Endothelial cell of umbilical vein (primary cell): ENCODE measurements at regions not wholly inside any gene's neighbourhood (a gene's known extent, or its start where the extent isn't known, plus 50 kb on each side); places are given as distances from the start of the nearest gene placed in this dataset.

Source experiments
- BruUV-seq: library from RNA; stranded (reverse); fragments of 400-500 nt; replicated peaks from 2 replicates; lab custom pipeline; 2021; lab: Mats Ljungman, UMichigan
- CTCF ChIA-PET: fragments of 300-600, 350-600 bp; sonication (Branson Sonifier 250); formaldehyde crosslinking; loops from one replicate; lab custom pipeline; 2021; ENCODE audit warnings: antibody characterized with exemption, inconsistent platforms; lab: Charles Lee
- POLR2A ChIA-PET: fragments of 300-600, 350-600 bp; sonication (Branson Sonifier 250); formaldehyde crosslinking; loops from one replicate; lab custom pipeline; 2021; ENCODE audit warnings: antibody characterized with exemption, inconsistent platforms; lab: Charles Lee
- DNase-seq: peaks from one replicate; pipeline ENCODE4 v3.0.0-alpha.2; 2011; ENCODE audit warnings: low read depth, low spot score
- FAIRE-seq: peaks from 2 replicates; lab custom pipeline; 2011; peaks lifted over from hg19 to GRCh38; lab: Jason Lieb, UNC
- H2AFZ ChIP-seq: 2 replicates; pipeline ENCODE4 v1.6.0; 2012; ENCODE audit warnings: low read depth, low read length, control low read depth, inconsistent platforms
- H3K27ac ChIP-seq: 2 replicates; pipeline ENCODE4 v1.5.1; 2011; ENCODE audit warnings: low read depth, mild to moderate bottlenecking, control low read depth, low read length, moderate library complexity; ENCODE audit not compliant: insufficient read depth
- H3K27me3 ChIP-seq, 2 experiments: 2 replicates each; pipeline versions ENCODE4 v1.6.0 to v1.6.1; 2011; ENCODE audit warnings: low read length in 2 of 2, mixed read lengths in 1 of 2; ENCODE audit not compliant: control insufficient read depth in 2 of 2, insufficient read depth in 2 of 2
- H3K36me3 ChIP-seq, 2 experiments: 2 replicates in 1 of 2; 3 replicates in 1 of 2; pipeline ENCODE4 v1.5.1; 2011; ENCODE audit warnings: low read length in 2 of 2, mild to moderate bottlenecking in 1 of 2, moderate library complexity in 1 of 2; ENCODE audit not compliant: control insufficient read depth in 2 of 2, insufficient read depth in 2 of 2; ENCODE audit errors: extremely low read depth in 1 of 2
- H3K4me1 ChIP-seq: 3 replicates; pipeline ENCODE4 v1.5.1; 2011; ENCODE audit warnings: mild to moderate bottlenecking, low read length; ENCODE audit not compliant: control insufficient read depth, insufficient read depth; ENCODE audit errors: extremely low read depth
- H3K4me2 ChIP-seq: 2 replicates; pipeline ENCODE4 v1.6.1; 2011; ENCODE audit warnings: low read length, control low read depth, mixed read lengths; ENCODE audit not compliant: insufficient read depth
- H3K4me3 ChIP-seq, 3 experiments: fragments of 200-600 bp in 1 of 3; sonication (generic), shearing (Covaris generic) in 1 of 3; replicated peaks in 1 of 3; 2 replicates each; pipeline ENCODE4 v1.5.1; 2011 to 2016; ENCODE audit warnings: control low read depth in 3 of 3, low read length in 3 of 3, mild to moderate bottlenecking in 2 of 3, inconsistent platforms in 1 of 3, low read depth in 1 of 3, moderate library complexity in 1 of 3; ENCODE audit not compliant: insufficient read depth in 1 of 3
- H3K79me2 ChIP-seq: 2 replicates; pipeline ENCODE4 v1.6.0; 2012; ENCODE audit warnings: low read length, inconsistent platforms; ENCODE audit not compliant: control insufficient read depth, insufficient read depth
- H3K9ac ChIP-seq: replicated peaks from 2 replicates; pipeline ENCODE3; 2011; ENCODE audit warnings: low read length, control low read depth; ENCODE audit not compliant: insufficient read depth; ENCODE audit errors: extremely low read depth
- H3K9me1 ChIP-seq: replicated peaks from 3 replicates; pipeline ENCODE4 v1.6.0; 2011; ENCODE audit warnings: mild to moderate bottlenecking, low read length; ENCODE audit not compliant: control insufficient read depth, insufficient read depth; ENCODE audit errors: extremely low read depth
- H3K9me3 ChIP-seq: replicated peaks from 2 replicates; pipeline ENCODE4 v1.5.1; 2012; ENCODE audit warnings: low read length, inconsistent platforms; ENCODE audit not compliant: control insufficient read depth, insufficient read depth
- H4K20me1 ChIP-seq: replicated peaks from 2 replicates; pipeline ENCODE3; 2011; ENCODE audit warnings: mild to moderate bottlenecking, low read length; ENCODE audit not compliant: control insufficient read depth, insufficient read depth; ENCODE audit errors: extremely low read depth
- EZH2 ChIP-seq: IDR thresholded peaks from 2 replicates; pipeline ENCODE4 v1.6.1; 2012; ENCODE audit warnings: borderline replicate concordance, low read depth, mild to moderate bottlenecking, moderate library complexity, low read length, inconsistent platforms; ENCODE audit not compliant: severe bottlenecking
- FOS ChIP-seq: IDR thresholded peaks from 2 replicates; pipeline ENCODE4 v1.6.1; 2011; ENCODE audit warnings: mild to moderate bottlenecking, low read length, moderate library complexity, borderline replicate concordance; ENCODE audit not compliant: insufficient read depth
- GATA2 ChIP-seq: IDR thresholded peaks from 2 replicates; pipeline ENCODE4 v1.7.0; 2011; ENCODE audit warnings: low read depth, mild to moderate bottlenecking, moderate library complexity, mixed read lengths, low read length; ENCODE audit not compliant: insufficient read length, insufficient read depth
- JUN ChIP-seq: IDR thresholded peaks from 2 replicates; pipeline ENCODE4 v1.6.1; 2011; ENCODE audit warnings: borderline replicate concordance, low read depth; ENCODE audit not compliant: insufficient read length, insufficient read depth
- MAX ChIP-seq: IDR thresholded peaks from 2 replicates; pipeline ENCODE4 v1.6.1; 2011; ENCODE audit not compliant: insufficient read depth, insufficient read length
- MYC ChIP-seq: IDR thresholded peaks from one replicate; pipeline ENCODE4 v1.6.1; 2011; ENCODE audit warnings: mild to moderate bottlenecking, low read depth, low read length
- POLR2A ChIP-seq: IDR thresholded peaks from 2 replicates; pipeline ENCODE4 v1.6.1; 2012; ENCODE audit warnings: low read depth, mild to moderate bottlenecking, control low read depth, low read length
- POLR2AphosphoS5 ChIP-seq: IDR thresholded peaks from 2 replicates; pipeline ENCODE4 v1.6.1; 2012; ENCODE audit warnings: low read depth, mild to moderate bottlenecking, control low read depth, low read length, moderate library complexity; ENCODE audit not compliant: insufficient read depth
- dilution Hi-C: fragments of 300-500 bp; cut with MboI; formaldehyde crosslinking; loops from one replicate; pipeline ENCODE4 v1.15.0; 2019; ENCODE audit warnings: low sequenced_read_pairs; ENCODE audit not compliant: extremely low pct_ligation_motif_present
- intact Hi-C: fragments of 100-400 bp; cut with micrococcal nuclease; formaldehyde crosslinking; loops from one replicate; pipeline ENCODE4 v1.10.0; 2022
- TF ChIP-seq, protein P1 (sequence below), 2 donors: IDR thresholded peaks; 1 replicate in 1 of 2; 2 replicates in 1 of 2; pipeline ENCODE4 v1.5.1; 2011; ENCODE audit warnings: low read length in 2 of 2, mild to moderate bottlenecking in 2 of 2, moderate library complexity in 2 of 2, control low read depth in 1 of 2, inconsistent platforms in 1 of 2, low read depth in 1 of 2; ENCODE audit not compliant: insufficient read depth in 1 of 2; ENCODE audit errors: extremely low read depth in 1 of 2

- Histone ChIP-seq H3K27me3 (no peaks in the 10 kb centered on the region), H3K9ac (no peak overlapping the region), H3K4me3 (no peak overlapping the region), H3K9me1 (no peaks in the 10 kb centered on the region), H3K27ac (no peak overlapping the region), H3K79me2 (no peaks in the 10 kb centered on the region), H3K4me1 (no peaks in the 10 kb centered on the region), H3K36me3 (no peaks in the 10 kb centered on the region), H3K4me2 (no peak overlapping the region), H3K9me3 (no peaks in the 10 kb centered on the region), H4K20me1 (no peaks in the 10 kb centered on the region), H2AFZ (no peak overlapping the region)
- no TSS peak for BruUV-seq
- POLR2A ChIA-PET = no interaction called here
- CTCF ChIA-PET = no interaction called here
- intact Hi-C loops (no loop called here), dilution Hi-C loops (no loop called here)
- DNase-seq (no peak), FAIRE-seq (no peak)
- TF ChIP-seq FOS (no peak), EZH2 (no peak), MAX (no peak), MYC (no peak), GATA2 (no peak), POLR2AphosphoS5 (no peak), POLR2A (no peak), JUN (no peak)
- TF ChIP-seq, protein P1, sequence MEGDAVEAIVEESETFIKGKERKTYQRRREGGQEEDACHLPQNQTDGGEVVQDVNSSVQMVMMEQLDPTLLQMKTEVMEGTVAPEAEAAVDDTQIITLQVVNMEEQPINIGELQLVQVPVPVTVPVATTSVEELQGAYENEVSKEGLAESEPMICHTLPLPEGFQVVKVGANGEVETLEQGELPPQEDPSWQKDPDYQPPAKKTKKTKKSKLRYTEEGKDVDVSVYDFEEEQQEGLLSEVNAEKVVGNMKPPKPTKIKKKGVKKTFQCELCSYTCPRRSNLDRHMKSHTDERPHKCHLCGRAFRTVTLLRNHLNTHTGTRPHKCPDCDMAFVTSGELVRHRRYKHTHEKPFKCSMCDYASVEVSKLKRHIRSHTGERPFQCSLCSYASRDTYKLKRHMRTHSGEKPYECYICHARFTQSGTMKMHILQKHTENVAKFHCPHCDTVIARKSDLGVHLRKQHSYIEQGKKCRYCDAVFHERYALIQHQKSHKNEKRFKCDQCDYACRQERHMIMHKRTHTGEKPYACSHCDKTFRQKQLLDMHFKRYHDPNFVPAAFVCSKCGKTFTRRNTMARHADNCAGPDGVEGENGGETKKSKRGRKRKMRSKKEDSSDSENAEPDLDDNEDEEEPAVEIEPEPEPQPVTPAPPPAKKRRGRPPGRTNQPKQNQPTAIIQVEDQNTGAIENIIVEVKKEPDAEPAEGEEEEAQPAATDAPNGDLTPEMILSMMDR (IDR thresholded peaks at IDR 0.05; ENCODE audit: extremely low read depth in 1 of 2, insufficient read depth in 1 of 2, low read depth in 1 of 2, low read length in 2 of 2) = no peak
These were observed 170.2 kb downstream of the TEX29 start for GRCh38 chr13:111490611-111491010.
